ENCODE measurements at regions not wholly inside any gene's neighbourhood (a gene's known extent, or its start where the extent isn't known, plus 50 kb on each side); places are given as distances from the start of the nearest gene placed in this dataset.

DNA sequence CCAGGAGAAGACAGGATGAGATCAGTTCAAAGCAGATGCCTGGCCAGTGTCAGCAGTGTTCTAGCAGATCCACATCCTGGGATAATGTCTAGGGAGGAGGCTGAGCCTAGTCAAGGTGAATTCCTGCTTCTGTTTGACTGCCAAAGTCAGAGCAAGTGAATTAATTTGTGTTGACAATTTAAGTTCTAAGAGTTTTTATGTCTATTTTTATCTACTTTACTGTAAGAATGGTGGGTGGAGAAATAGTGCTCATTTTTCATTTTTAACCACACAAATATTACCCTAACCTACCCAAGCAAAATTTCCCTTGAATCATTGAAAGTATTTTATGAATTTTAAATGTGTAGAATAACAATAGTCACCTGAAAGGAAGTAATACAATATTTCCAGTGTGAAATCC is 207.6 kb upstream of the SLC10A2 start:
- Histone ChIP-seq H3K4me1 (ENCODE audit: insufficient read depth, low read length) (no peaks in the 10 kb centered on the region), H3K36me3 (ENCODE audit: insufficient read depth, low read length) (no peaks in the 10 kb centered on the region), H3K9me3 (ENCODE audit: control insufficient read depth, insufficient read depth, low read length) (0 out of 2 replicates have a peak, but pooled peaks cover under 1% of the 10 kb centered on the region), H3K9ac (ENCODE audit: low read depth, low read length) (no peak overlapping the region)

DNA sequence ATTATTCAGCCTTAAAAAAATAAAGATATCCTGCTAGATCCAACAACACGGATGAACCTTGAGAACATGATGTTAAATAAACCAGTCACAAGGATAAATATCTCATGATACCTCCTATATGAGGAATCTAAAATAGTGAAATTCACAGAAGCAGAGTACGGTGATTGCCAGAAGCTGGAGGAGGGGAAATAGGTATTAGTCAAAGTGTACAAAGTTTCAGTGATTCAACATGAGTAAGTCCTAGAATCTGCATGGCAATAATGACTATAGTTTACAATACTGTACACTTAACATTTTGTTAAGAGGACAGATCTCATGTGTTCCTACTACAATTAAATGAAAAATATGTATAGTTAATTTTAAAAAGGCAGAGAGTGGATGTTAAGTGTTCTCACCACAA is 206.6 kb upstream of the SLC10A2 start:
- H3K36me3 ChIP-seq (ENCODE audit: insufficient read depth, low read length): no peaks in the 10 kb centered on the region
- peaks cover 4% of the 10 kb centered on the region; the same call in 1 of the 2 replicates for H3K9me3 ChIP-seq (ENCODE audit: control insufficient read depth, insufficient read depth, low read length)
- no peak overlapping the region for H3K9ac ChIP-seq (ENCODE audit: low read depth, low read length)
- H3K4me1 ChIP-seq (ENCODE audit: insufficient read depth, low read length): no peaks in the 10 kb centered on the region

GRCh38 chr13:103263448-103263847 is 197.2 kb upstream of the SLC10A2 start:
- no peaks in the 10 kb centered on the region; the same call in 1 of the 2 replicates for H3K9me3 ChIP-seq (ENCODE audit: control insufficient read depth, insufficient read depth, low read length)
- no peak overlapping the region for H3K9ac ChIP-seq (ENCODE audit: low read depth, low read length)
- no peaks in the 10 kb centered on the region for H3K4me1 ChIP-seq (ENCODE audit: insufficient read depth, low read length)
- H3K36me3 ChIP-seq (ENCODE audit: insufficient read depth, low read length): no peaks in the 10 kb centered on the region

GRCh38 chr13:103255587-103256301 is 189.5 kb upstream of the SLC10A2 start:
- no peaks in the 10 kb centered on the region for H3K36me3 ChIP-seq (ENCODE audit: insufficient read depth, low read length)
- no peaks in the 10 kb centered on the region for H3K9me3 ChIP-seq (ENCODE audit: control insufficient read depth, insufficient read depth, low read length)
- no peak overlapping the region for H3K9ac ChIP-seq (ENCODE audit: low read depth, low read length)
- H3K4me1 ChIP-seq (ENCODE audit: insufficient read depth, low read length): no peaks in the 10 kb centered on the region

DNA sequence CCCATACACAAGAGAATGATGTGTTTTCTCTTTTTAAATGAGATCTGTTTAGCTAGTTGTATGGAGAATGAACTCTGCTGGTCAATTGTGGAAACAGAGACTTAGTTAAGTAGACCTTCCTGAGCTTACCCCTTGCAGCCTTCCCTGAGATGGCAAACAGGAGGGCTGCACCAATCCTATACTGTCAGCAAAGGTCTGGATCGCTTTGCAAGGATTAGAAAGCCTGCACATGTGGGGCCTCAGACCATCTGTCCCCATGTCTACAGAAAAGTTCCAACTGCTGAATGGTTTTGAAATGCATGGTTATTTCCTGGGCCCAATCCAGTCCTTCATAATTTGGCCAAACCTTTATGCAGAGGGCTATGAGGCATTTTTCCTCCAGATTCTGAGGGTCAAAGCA is 183.9 kb upstream of the SLC10A2 start:
- no peaks in the 10 kb centered on the region for H3K4me1 ChIP-seq (ENCODE audit: insufficient read depth, low read length)
- H3K9ac ChIP-seq (ENCODE audit: low read depth, low read length): no peak overlapping the region
- H3K36me3 ChIP-seq (ENCODE audit: insufficient read depth, low read length): no peaks in the 10 kb centered on the region
- no peaks in the 10 kb centered on the region for H3K9me3 ChIP-seq (ENCODE audit: control insufficient read depth, insufficient read depth, low read length)

- Histone ChIP-seq H3K9me3 (ENCODE audit: control insufficient read depth, insufficient read depth, low read length) (no peaks in the 10 kb centered on the region), H3K9ac (ENCODE audit: low read depth, low read length) (no peak overlapping the region), H3K36me3 (ENCODE audit: insufficient read depth, low read length) (no peaks in the 10 kb centered on the region), H3K4me1 (ENCODE audit: insufficient read depth, low read length) (no peaks in the 10 kb centered on the region)
These were observed 180.5 kb upstream of the SLC10A2 start for GRCh38 chr13:103246581-103247200.

GRCh38 chr13:103243495-103243894 is 177.3 kb upstream of the SLC10A2 start:
- Histone ChIP-seq H3K4me1 (ENCODE audit: insufficient read depth, low read length) (no peaks in the 10 kb centered on the region), H3K36me3 (ENCODE audit: insufficient read depth, low read length) (no peaks in the 10 kb centered on the region), H3K9me3 (ENCODE audit: control insufficient read depth, insufficient read depth, low read length) (no peaks in the 10 kb centered on the region), H3K9ac (ENCODE audit: low read depth, low read length) (no peak overlapping the region)

DNA sequence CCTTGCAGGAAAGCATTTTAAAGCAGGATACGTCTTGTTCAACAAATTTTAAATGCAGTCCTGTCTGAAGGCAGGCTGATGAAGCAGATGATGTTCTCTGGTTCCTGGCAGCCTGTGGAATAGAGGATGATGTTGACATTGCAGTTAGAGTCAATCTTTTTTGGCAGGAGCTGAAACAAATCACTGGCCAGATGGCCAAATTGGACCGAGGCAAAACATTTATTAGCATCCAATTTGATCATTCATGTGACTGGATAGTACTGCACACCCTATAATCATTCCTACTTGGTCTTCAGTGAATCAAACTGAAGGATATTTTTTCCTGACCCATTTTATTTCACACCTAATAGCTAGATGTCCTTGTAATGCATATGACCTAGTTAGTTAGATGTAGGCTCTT is 172.2 kb upstream of the SLC10A2 start:
- Histone ChIP-seq H3K9me3 (ENCODE audit: control insufficient read depth, insufficient read depth, low read length) (no peaks in the 10 kb centered on the region), H3K4me1 (ENCODE audit: insufficient read depth, low read length) (no peaks in the 10 kb centered on the region), H3K9ac (ENCODE audit: low read depth, low read length) (no peak overlapping the region), H3K36me3 (ENCODE audit: insufficient read depth, low read length) (no peaks in the 10 kb centered on the region)

DNA sequence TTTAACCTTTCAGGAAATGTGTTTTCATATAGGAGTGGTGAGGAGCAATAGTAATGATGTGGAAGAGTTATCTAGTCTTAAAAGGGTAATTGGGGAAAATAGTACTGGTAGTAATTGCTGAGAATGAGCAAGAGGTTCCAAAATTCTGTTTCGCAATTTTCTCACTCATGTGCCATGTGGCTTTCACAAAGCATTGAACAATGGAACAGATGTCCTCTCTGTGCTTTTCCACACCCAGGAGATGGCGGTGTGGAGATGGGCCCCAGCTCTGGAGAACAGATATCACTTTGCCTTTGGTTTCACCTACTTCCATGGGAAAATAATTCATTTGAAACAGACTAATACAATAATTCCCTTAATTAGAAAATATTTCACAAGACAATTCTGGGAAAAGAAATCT is 170.0 kb upstream of the SLC10A2 start:
- Histone ChIP-seq H3K9me3 (ENCODE audit: control insufficient read depth, insufficient read depth, low read length) (peaks cover 4% of the 10 kb centered on the region; the same call in 1 of the 2 replicates), H3K9ac (ENCODE audit: low read depth, low read length) (no peak overlapping the region), H3K36me3 (ENCODE audit: insufficient read depth, low read length) (no peaks in the 10 kb centered on the region), H3K4me1 (ENCODE audit: insufficient read depth, low read length) (no peaks in the 10 kb centered on the region)

- no peaks in the 10 kb centered on the region for H3K4me1 ChIP-seq (ENCODE audit: insufficient read depth, low read length)
- H3K9me3 ChIP-seq (ENCODE audit: control insufficient read depth, insufficient read depth, low read length): peaks cover 4% of the 10 kb centered on the region; the same call in 1 of the 2 replicates
- no peaks in the 10 kb centered on the region for H3K36me3 ChIP-seq (ENCODE audit: insufficient read depth, low read length)
- H3K9ac ChIP-seq (ENCODE audit: low read depth, low read length): no peak overlapping the region
These were observed 163.5 kb upstream of the SLC10A2 start for GRCh38 chr13:103229674-103230073.

DNA sequence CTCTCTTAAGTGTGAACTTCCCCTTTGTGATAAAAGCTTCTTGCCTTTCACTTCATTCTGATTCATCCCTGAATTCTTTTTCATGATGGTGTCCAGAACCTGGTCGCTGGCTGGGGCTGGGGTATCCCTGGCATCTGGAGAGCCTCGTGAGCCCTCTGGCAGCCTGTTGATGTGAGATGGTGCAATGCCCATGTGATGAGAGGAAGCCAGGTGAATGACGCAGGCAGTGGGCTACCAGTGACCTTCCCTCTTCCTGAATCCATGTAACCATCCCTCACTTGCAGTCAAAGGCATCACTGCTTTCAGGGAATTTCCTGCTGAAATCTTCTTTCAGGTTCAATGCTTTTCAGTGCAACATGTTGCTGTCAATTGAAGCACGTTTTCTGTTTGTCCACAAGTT is 158.6 kb upstream of the SLC10A2 start:
- no peaks in the 10 kb centered on the region for H3K9me3 ChIP-seq (ENCODE audit: control insufficient read depth, insufficient read depth, low read length)
- H3K4me1 ChIP-seq (ENCODE audit: insufficient read depth, low read length): no peaks in the 10 kb centered on the region
- H3K36me3 ChIP-seq (ENCODE audit: insufficient read depth, low read length): no peaks in the 10 kb centered on the region
- H3K9ac ChIP-seq (ENCODE audit: low read depth, low read length): no peak overlapping the region

GRCh38 chr13:103222683-103223082 is 156.5 kb upstream of the SLC10A2 start:
- Histone ChIP-seq H3K9me3 (ENCODE audit: control insufficient read depth, insufficient read depth, low read length) (no peaks in the 10 kb centered on the region), H3K9ac (ENCODE audit: low read depth, low read length) (no peak overlapping the region), H3K36me3 (ENCODE audit: insufficient read depth, low read length) (no peaks in the 10 kb centered on the region), H3K4me1 (ENCODE audit: insufficient read depth, low read length) (no peaks in the 10 kb centered on the region)

DNA sequence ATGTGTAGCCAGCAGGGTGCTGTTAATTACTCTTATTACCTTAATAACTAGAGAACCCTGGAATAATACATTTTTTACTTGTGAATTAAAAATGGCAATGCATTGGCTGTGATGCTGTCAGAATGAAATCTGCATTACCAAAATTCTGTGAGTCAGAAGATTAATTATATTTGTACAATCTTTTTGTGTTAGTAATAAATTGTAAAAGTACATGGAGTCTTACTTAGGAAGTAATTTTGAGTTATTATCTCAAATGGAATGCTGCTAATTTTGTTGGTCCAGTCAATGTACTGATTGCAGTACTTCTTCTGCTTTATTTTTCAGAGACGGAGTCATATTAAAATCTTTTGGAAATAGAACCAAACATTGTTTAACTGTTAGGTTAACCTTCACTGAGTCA is 152.0 kb upstream of the SLC10A2 start:
- Histone ChIP-seq H3K9me3 (ENCODE audit: control insufficient read depth, insufficient read depth, low read length) (no peaks in the 10 kb centered on the region), H3K9ac (ENCODE audit: low read depth, low read length) (no peak overlapping the region), H3K36me3 (ENCODE audit: insufficient read depth, low read length) (no peaks in the 10 kb centered on the region), H3K4me1 (ENCODE audit: insufficient read depth, low read length) (no peaks in the 10 kb centered on the region)

DNA sequence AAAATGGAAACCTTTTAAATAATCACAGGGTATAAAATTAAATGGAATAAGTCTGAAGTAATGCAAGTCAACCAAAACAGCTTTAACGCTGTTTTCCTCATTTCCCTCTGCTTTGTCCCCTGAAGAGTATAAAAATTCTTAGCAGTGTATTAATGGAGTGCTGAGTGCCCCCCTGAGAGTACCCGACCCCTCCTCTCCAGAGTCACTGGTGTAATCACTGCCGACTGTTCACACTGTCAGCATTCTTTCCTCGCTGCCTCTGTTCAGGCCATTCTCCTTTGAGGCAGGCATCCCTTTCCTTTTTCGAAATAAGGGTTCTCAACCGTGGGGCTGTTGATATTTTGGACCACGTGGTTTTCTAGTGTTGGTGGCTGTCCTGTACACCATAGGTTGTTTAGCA is 146.9 kb upstream of the SLC10A2 start:
- no peaks in the 10 kb centered on the region for H3K4me1 ChIP-seq (ENCODE audit: insufficient read depth, low read length)
- H3K9ac ChIP-seq (ENCODE audit: low read depth, low read length): no peak overlapping the region
- H3K36me3 ChIP-seq (ENCODE audit: insufficient read depth, low read length): no peaks in the 10 kb centered on the region
- H3K9me3 ChIP-seq (ENCODE audit: control insufficient read depth, insufficient read depth, low read length): no peaks in the 10 kb centered on the region

- Histone ChIP-seq H3K4me1 (ENCODE audit: insufficient read depth, low read length) (no peaks in the 10 kb centered on the region), H3K9me3 (ENCODE audit: control insufficient read depth, insufficient read depth, low read length) (no peaks in the 10 kb centered on the region), H3K9ac (ENCODE audit: low read depth, low read length) (no peak overlapping the region), H3K36me3 (ENCODE audit: insufficient read depth, low read length) (no peaks in the 10 kb centered on the region)
These were observed 144.1 kb upstream of the SLC10A2 start for GRCh38 chr13:103210348-103210747.
